NCI-H82 treated with DMSO at 0.1 percent for 48 hours (cell line): ENCODE measurements at regions not wholly inside any gene's neighbourhood (a gene's known extent, or its start where the extent isn't known, plus 50 kb on each side); places are given as distances from the start of the nearest gene placed in this dataset.

ENCODE experiments used
- DNase-seq: peaks from one replicate; lab custom pipeline; 2025; ENCODE audit not compliant: unreplicated experiment; lab: John Stamatoyannopoulos, UW

GRCh38 chr12:17695495-17695894, 394.5 kb downstream of the RERGL start:
- no peak for DNase-seq

- DNase-seq = no peak
These were observed 398.6 kb downstream of the RERGL start for GRCh38 chr12:17691369-17691768.

GRCh38 chr12:17680220-17680619, 409.8 kb downstream of the RERGL start:
- no peak for DNase-seq

GRCh38 chr12:17666641-17667324, 423.2 kb downstream of the RERGL start:
- no peak for DNase-seq

- no peak for DNase-seq
These were observed 424.2 kb downstream of the RERGL start for GRCh38 chr12:17665839-17666238.

- DNase-seq = no peak
These were observed 428.7 kb downstream of the RERGL start for GRCh38 chr12:17661250-17661649.

GRCh38 chr12:17652436-17652835, 437.6 kb downstream of the RERGL start:
- DNase-seq = no peak

GRCh38 chr12:17642340-17642650, 447.7 kb downstream of the RERGL start:
- DNase-seq = no peak

GRCh38 chr12:17640615-17641014, 449.4 kb downstream of the RERGL start:
- DNase-seq = no peak

GRCh38 chr12:17618831-17619230, 471.2 kb downstream of the RERGL start:
- no peak for DNase-seq

- no peak for DNase-seq
These were observed 480.3 kb downstream of the RERGL start for GRCh38 chr12:17609701-17610100.

GRCh38 chr12:17609153-17609552, 480.8 kb downstream of the RERGL start:
- DNase-seq = no peak

- no peak for DNase-seq
These were observed 494.9 kb downstream of the RERGL start for GRCh38 chr12:17595111-17595510.

GRCh38 chr12:17593715-17594406, 496.1 kb downstream of the RERGL start:
- DNase-seq = no peak

GRCh38 chr12:17592472-17592871, 497.5 kb downstream of the RERGL start:
- no peak for DNase-seq

- no peak for DNase-seq
These were observed 498.9 kb downstream of the RERGL start for GRCh38 chr12:17591005-17591681.

- peak; percentile 34 for DNase-seq
These were observed 501.0 kb downstream of the RERGL start for GRCh38 chr12:17588968-17589367.

- DNase-seq = no peak
These were observed 510.6 kb downstream of the RERGL start for GRCh38 chr12:17579205-17580026.

- DNase-seq = no peak
These were observed 512.6 kb downstream of the RERGL start for GRCh38 chr12:17577405-17577804.

- no peak for DNase-seq
These were observed 517.7 kb downstream of the RERGL start for GRCh38 chr12:17572250-17572649.

GRCh38 chr12:17571047-17571446, 518.9 kb downstream of the RERGL start:
- DNase-seq = no peak
